ENCODE measurements at regions not wholly inside any gene's neighbourhood (a gene's known extent, or its start where the extent isn't known, plus 50 kb on each side); places are given as distances from the start of the nearest gene placed in this dataset.

DNA sequence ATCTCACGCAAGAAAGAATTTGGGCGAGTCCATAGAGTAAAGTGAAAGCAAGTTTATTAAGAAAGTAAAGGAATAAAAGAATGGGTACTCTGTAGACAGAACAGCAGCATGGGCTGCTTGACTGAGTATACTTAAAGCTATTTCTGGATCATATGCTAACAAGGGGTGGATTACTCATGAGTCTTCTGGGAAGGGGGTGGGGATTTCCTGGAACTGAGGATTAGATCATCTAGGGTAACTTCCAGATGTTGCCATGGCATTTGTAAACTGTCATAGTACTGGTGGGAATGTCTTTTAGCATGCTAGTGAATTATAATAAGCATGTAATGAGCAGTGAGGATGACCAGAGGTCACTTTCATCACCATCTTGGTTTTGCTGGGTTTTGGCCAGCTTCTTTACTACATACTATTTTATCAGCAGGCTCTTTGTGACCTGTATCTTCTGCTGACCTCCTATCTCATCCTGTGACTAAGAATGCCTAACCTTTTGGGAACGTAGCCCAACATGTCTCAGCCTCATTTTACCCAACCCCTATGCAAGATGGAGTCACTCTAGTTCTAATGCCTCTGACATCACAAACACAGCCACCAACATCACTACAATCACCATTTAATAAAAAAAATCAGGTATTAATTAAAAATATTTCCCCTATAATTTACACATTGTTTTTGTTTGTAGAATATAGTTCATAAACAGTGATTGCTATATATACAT is 890.7 kb upstream of the EPHA6 start:
- no TSS peak for BruUV-seq (replicated peaks)
- H3K27ac ChIP-seq (ENCODE audit: extremely low read depth, low read depth, low read length), result no peak overlapping the region
- FAIRE-seq, result no peak
- WGBS (ENCODE audit: insufficient coverage, low coverage, missing lambda C conversion rate), result 0% methylated on average over 3 of the region's 3 CpGs
- H3K4me2 ChIP-seq (ENCODE audit: insufficient read depth, low read length), result no peak overlapping the region
- no peaks in the 10 kb centered on the region for H3K9me1 ChIP-seq (ENCODE audit: control insufficient read depth, insufficient read depth, low read length)
- ChIA-PET CTCF (ENCODE audit: low intra/inter-chr PET ratio) (no interaction called here), POLR2A (no interaction called here)
- H3K4me1 ChIP-seq (replicated peaks in 1 of 2; ENCODE audit: control insufficient read depth in 2 of 2, insufficient read depth in 2 of 2, low read length in 2 of 2), result no peaks in the 10 kb centered on the region
- H3K9ac ChIP-seq (ENCODE audit: insufficient read depth in 1 of 2, low read depth in 2 of 2, low read length in 2 of 2), result no peak overlapping the region
- DNase-seq (ENCODE audit: extremely low read depth in 1 of 4, low spot score in 3 of 4), result peak in 1 of 4 experiments; percentile 14
- in situ Hi-C loops (cut with MboI) (no loop called here), intact Hi-C loops (cut with micrococcal nuclease) (no loop called here)
- ATAC-seq, result no peak
- H2AFZ ChIP-seq (ENCODE audit: low read depth, low read length), result no peak overlapping the region
- no peaks in the 10 kb centered on the region for H4K20me1 ChIP-seq (replicated peaks; ENCODE audit: control insufficient read depth, insufficient read depth, low read length)
- no peaks in the 10 kb centered on the region for H3K36me3 ChIP-seq (ENCODE audit: control insufficient read depth, insufficient read depth, low read length)
- no peaks in the 10 kb centered on the region for H3K27me3 ChIP-seq (ENCODE audit: control insufficient read depth in 2 of 2, insufficient read depth in 2 of 2, low read length in 2 of 2)
- no peaks in the 10 kb centered on the region for H3K79me2 ChIP-seq (ENCODE audit: control insufficient read depth, insufficient read depth, low read length)
- H3K9me3 ChIP-seq (replicated peaks; ENCODE audit: control insufficient read depth, insufficient read depth, low read depth, low read length), result no peaks in the 10 kb centered on the region
- no peak overlapping the region for H3K4me3 ChIP-seq
- TF ChIP-seq HCFC1 (IDR thresholded peaks at IDR 0.05; ENCODE audit: low read depth, low read length), result no peak
- TF ChIP-seq, protein P1, sequence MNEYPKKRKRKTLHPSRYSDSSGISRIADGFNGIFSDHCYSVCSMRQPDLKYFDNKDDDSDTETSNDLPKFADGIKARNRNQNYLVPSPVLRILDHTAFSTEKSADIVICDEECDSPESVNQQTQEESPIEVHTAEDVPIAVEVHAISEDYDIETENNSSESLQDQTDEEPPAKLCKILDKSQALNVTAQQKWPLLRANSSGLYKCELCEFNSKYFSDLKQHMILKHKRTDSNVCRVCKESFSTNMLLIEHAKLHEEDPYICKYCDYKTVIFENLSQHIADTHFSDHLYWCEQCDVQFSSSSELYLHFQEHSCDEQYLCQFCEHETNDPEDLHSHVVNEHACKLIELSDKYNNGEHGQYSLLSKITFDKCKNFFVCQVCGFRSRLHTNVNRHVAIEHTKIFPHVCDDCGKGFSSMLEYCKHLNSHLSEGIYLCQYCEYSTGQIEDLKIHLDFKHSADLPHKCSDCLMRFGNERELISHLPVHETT (CRISPR knock-in tag; conservative IDR thresholded peaks at IDR 0.05 in 1 of 2, IDR thresholded peaks at IDR 0.05 in 1 of 2), result peak in 1 of 2 experiments; percentile 84; a peak in 2 of 4 replicates
- TF ChIP-seq ZNF778 (CRISPR knock-in tag; IDR thresholded peaks at IDR 0.05), result no peak
- no peak for TF ChIP-seq THRAP3 (IDR thresholded peaks at IDR 0.05; ENCODE audit: borderline replicate concordance)
- peak; percentile 92 for TF ChIP-seq FOSL1 (tag; conservative IDR thresholded peaks at IDR 0.05)
- TF ChIP-seq, protein P2, sequence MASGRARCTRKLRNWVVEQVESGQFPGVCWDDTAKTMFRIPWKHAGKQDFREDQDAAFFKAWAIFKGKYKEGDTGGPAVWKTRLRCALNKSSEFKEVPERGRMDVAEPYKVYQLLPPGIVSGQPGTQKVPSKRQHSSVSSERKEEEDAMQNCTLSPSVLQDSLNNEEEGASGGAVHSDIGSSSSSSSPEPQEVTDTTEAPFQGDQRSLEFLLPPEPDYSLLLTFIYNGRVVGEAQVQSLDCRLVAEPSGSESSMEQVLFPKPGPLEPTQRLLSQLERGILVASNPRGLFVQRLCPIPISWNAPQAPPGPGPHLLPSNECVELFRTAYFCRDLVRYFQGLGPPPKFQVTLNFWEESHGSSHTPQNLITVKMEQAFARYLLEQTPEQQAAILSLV (tag; IDR thresholded peaks at IDR 0.05), result no peak
- TF ChIP-seq ZNF3 (CRISPR knock-in tag; IDR thresholded peaks at IDR 0.05), result no peak
- TF ChIP-seq ZNF23 (CRISPR knock-in tag; IDR thresholded peaks at IDR 0.05), result no peak
- peak; percentile 66 for TF ChIP-seq ZNF311 (CRISPR knock-in tag; IDR thresholded peaks at IDR 0.05)
- TF ChIP-seq ZNF175 (CRISPR knock-in tag; IDR thresholded peaks at IDR 0.05; ENCODE audit: low read depth), result 0 out of 2 replicates have a peak, but pooled peaks have one; percentile 47
- TF ChIP-seq ZNF764 (CRISPR knock-in tag; IDR thresholded peaks at IDR 0.05; ENCODE audit: low read depth), result no peak
- TF ChIP-seq RFX1 (IDR thresholded peaks at IDR 0.05), result peak; percentile 49
- TF ChIP-seq CBX1 (IDR thresholded peaks at IDR 0.05; ENCODE audit: low read depth), result no peak
- no peak for TF ChIP-seq GTF2F1 (IDR thresholded peaks at IDR 0.05; ENCODE audit: low read depth, low read length)
- TF ChIP-seq NCOA2 (IDR thresholded peaks at IDR 0.05; ENCODE audit: partially characterized antibody in 2 of 2), result no peak
- no peak for TF ChIP-seq KLF10 (CRISPR knock-in tag; IDR thresholded peaks at IDR 0.05)
- no peak for TF ChIP-seq PTRF (tag; IDR thresholded peaks at IDR 0.05)
- no peak for TF ChIP-seq FOXP1 (CRISPR knock-in tag; IDR thresholded peaks at IDR 0.05)
- TF ChIP-seq E2F3 (CRISPR knock-in tag; IDR thresholded peaks at IDR 0.05), result no peak
- TF ChIP-seq RNF2 (IDR thresholded peaks at IDR 0.05), result no peak
- TF ChIP-seq, protein P3, sequence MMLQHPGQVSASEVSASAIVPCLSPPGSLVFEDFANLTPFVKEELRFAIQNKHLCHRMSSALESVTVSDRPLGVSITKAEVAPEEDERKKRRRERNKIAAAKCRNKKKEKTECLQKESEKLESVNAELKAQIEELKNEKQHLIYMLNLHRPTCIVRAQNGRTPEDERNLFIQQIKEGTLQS (IDR thresholded peaks at IDR 0.05), result peak; percentile 24; the same call in 1 of the 2 replicates
- TF ChIP-seq, protein P3 (CRISPR knock-in tag; conservative IDR thresholded peaks at IDR 0.05), result no peak
- no peak for TF ChIP-seq SIN3B (IDR thresholded peaks at IDR 0.05; ENCODE audit: low read depth)

All from K562 (cell line).